A673 (cell line): ENCODE measurements at regions not wholly inside any gene's neighbourhood (a gene's known extent, or its start where the extent isn't known, plus 50 kb on each side); places are given as distances from the start of the nearest gene placed in this dataset.

Experiments used
- BruUV-seq: library from RNA; stranded (reverse); fragments of 400-500 nt; replicated peaks from 2 replicates; lab custom pipeline; 2021; lab: Mats Ljungman, UMichigan
- CTCF ChIA-PET: fragments of 300-600 bp; sonication (Branson Sonifier 250); formaldehyde crosslinking; loops from one replicate; lab custom pipeline; 2022; ENCODE audit warnings: antibody characterized with exemption; lab: Charles Lee
- POLR2A ChIA-PET: fragments of 300-600 bp; sonication (Branson Sonifier 250); formaldehyde crosslinking; loops from one replicate; lab custom pipeline; 2022; ENCODE audit warnings: antibody characterized with exemption; ENCODE audit not compliant: low non-redundant PET; lab: Charles Lee
- DNase-seq: peaks from one replicate; pipeline ENCODE4 v3.0.0-alpha.2; 2015; ENCODE audit warnings: low spot score
- H3K27ac ChIP-seq: fragments of 200-600 bp; sonication (generic); 2 replicates; pipeline ENCODE4 v1.5.1; 2016; ENCODE audit warnings: mixed run types, low read depth, mild to moderate bottlenecking, mixed read lengths, antibody characterized with exemption, low read length; ENCODE audit not compliant: poor library complexity, severe bottlenecking
- H3K27me3 ChIP-seq: fragments of 200-600 bp; sonication (generic); replicated peaks from 2 replicates; pipeline ENCODE4 v1.6.1; 2017; ENCODE audit warnings: mixed run types, low read depth, mild to moderate bottlenecking, mixed read lengths, antibody characterized with exemption, low read length; ENCODE audit not compliant: insufficient read depth, poor library complexity
- H3K36me3 ChIP-seq: fragments of 200-600 bp; sonication (generic); 2 replicates; pipeline ENCODE4 v1.6.1; 2016; ENCODE audit warnings: mixed run types, mild to moderate bottlenecking, mixed read lengths, antibody characterized with exemption, low read length; ENCODE audit not compliant: insufficient read depth, poor library complexity, severe bottlenecking
- H3K4me1 ChIP-seq: fragments of 200-600 bp; sonication (generic); 2 replicates; pipeline ENCODE4 v1.6.1; 2017; ENCODE audit warnings: mixed run types, mild to moderate bottlenecking, mixed read lengths, antibody characterized with exemption, low read length; ENCODE audit not compliant: insufficient read depth, poor library complexity, severe bottlenecking
- H3K4me3 ChIP-seq: fragments of 200-600 bp; sonication (generic); 2 replicates; pipeline ENCODE4 v1.5.1; 2016; ENCODE audit warnings: low read depth, mixed run types, mild to moderate bottlenecking, mixed read lengths, low read length; ENCODE audit not compliant: poor library complexity, severe bottlenecking
- H3K9me3 ChIP-seq: fragments of 200-600 bp; sonication (generic); 2 replicates; pipeline ENCODE4 v1.6.1; 2016; ENCODE audit warnings: mixed run types, low read depth, mild to moderate bottlenecking, mixed read lengths, antibody characterized with exemption, low read length; ENCODE audit not compliant: poor library complexity, severe bottlenecking
- CTCF ChIP-seq: fragments of 300-800, 200-600 bp; sonication (generic); conservative IDR thresholded peaks from 2 replicates; pipeline ENCODE4 v1.5.1; 2017; ENCODE audit warnings: low read depth, mild to moderate bottlenecking, antibody characterized with exemption, low read length, moderate library complexity, mixed read lengths
- EZH2 ChIP-seq: fragments of 200-600 bp; sonication (generic); IDR thresholded peaks from 2 replicates; pipeline ENCODE4 v1.6.1; 2017; ENCODE audit warnings: borderline replicate concordance, low read depth, mild to moderate bottlenecking, mixed read lengths, antibody characterized with exemption, low read length; ENCODE audit not compliant: poor library complexity, severe bottlenecking
- intact Hi-C: fragments of 100-400 bp; cut with micrococcal nuclease; formaldehyde crosslinking; loops from one replicate; pipeline ENCODE4 v1.10.0; 2022; ENCODE audit not compliant: unreplicated experiment

GRCh38 chr4:147401221-147401620, 79.7 kb upstream of the EDNRA start:
- POLR2A ChIA-PET = no interaction called here
- DNase-seq = no peak
- H3K9me3 ChIP-seq = no peaks in the 10 kb centered on the region
- H3K4me1 ChIP-seq = no peaks in the 10 kb centered on the region
- CTCF ChIA-PET = no interaction called here
- no TSS peak for BruUV-seq
- H3K36me3 ChIP-seq = no peaks in the 10 kb centered on the region
- TF ChIP-seq CTCF (no peak), EZH2 (no peak)
- no peak overlapping the region for H3K4me3 ChIP-seq
- H3K27ac ChIP-seq = no peak overlapping the region
- intact Hi-C loops = no loop called here
- H3K27me3 ChIP-seq = no peaks in the 10 kb centered on the region

- Histone ChIP-seq H3K4me3 (no peak overlapping the region), H3K27ac (no peak overlapping the region), H3K9me3 (no peaks in the 10 kb centered on the region), H3K36me3 (no peaks in the 10 kb centered on the region), H3K27me3 (no peaks in the 10 kb centered on the region), H3K4me1 (no peaks in the 10 kb centered on the region)
- TF ChIP-seq EZH2 (no peak), CTCF (peak; percentile 57)
- intact Hi-C loops = no loop called here
- BruUV-seq = no TSS peak
- CTCF ChIA-PET = no interaction called here
- POLR2A ChIA-PET = interaction anchor here (0.6 kb wide), 1 partner anchor 175 kb away, joined by 3 read pairs; no protein-coding TSS in a partner anchor
- no peak for DNase-seq
These were observed 73.4 kb upstream of the EDNRA start for GRCh38 chr4:147407261-147408045.

DNA sequence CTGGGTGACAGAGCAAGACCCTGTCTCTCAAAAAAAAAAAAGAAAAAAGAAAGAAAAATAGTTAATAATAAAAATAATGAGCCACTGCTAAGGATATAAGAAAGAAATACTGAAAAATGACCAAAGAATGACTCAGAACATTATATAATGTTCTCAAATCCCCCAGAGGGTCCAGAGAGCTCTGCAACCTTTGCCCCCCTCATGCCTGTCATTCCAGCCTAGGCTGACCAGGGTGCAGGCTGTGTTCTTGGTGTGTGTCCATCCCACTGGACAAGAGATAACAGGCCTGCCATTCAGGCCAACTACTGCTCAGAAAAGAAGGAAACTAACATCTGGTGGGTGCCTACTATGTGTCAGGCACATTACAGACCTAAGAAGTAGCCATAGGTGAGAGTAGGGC, 72.7 kb upstream of the EDNRA start:
- CTCF ChIA-PET = no interaction called here
- Histone ChIP-seq H3K9me3 (no peaks in the 10 kb centered on the region), H3K4me3 (no peak overlapping the region), H3K27ac (no peak overlapping the region), H3K36me3 (no peaks in the 10 kb centered on the region), H3K27me3 (no peaks in the 10 kb centered on the region), H3K4me1 (no peaks in the 10 kb centered on the region)
- no peak for DNase-seq
- no TSS peak for BruUV-seq
- TF ChIP-seq CTCF = no peak
- POLR2A ChIA-PET = no interaction called here
- intact Hi-C loops = no loop called here
